K562 (cell line): ENCODE measurements at regions not wholly inside any gene's neighbourhood (a gene's known extent, or its start where the extent isn't known, plus 50 kb on each side); places are given as distances from the start of the nearest gene placed in this dataset.

Experiments used
- ATAC-seq: fragments of 200-7000 bp; cut with Tn5 transposase; 3 replicates; pipeline ENCODE4 v1.9.1; 2020; ENCODE audit warnings: moderate library complexity
- BruUV-seq: library from RNA; stranded (reverse); fragments of 400-500 nt; replicated peaks from 2 replicates; lab custom pipeline; 2021; lab: Mats Ljungman, UMichigan
- CTCF ChIA-PET: fragments of 300-600 bp; formaldehyde crosslinking; extraction: SDS; loops from one replicate; lab custom pipeline; 2021; ENCODE audit warnings: low intra/inter-chr PET ratio; lab: Yijun Ruan, JAX
- POLR2A ChIA-PET: fragments of 300-600, 350-650 bp; sonication (Branson Sonifier 250); formaldehyde crosslinking; extraction: SDS; loops from one replicate; lab custom pipeline; 2021; ENCODE audit warnings: antibody characterized with exemption, inconsistent platforms; lab: Yijun Ruan, JAX
- DNase-seq, 4 experiments: peaks; one replicate each; pipeline versions ENCODE4 v3.0.0 to v3.0.0-alpha.2; 2011 to 2018; ENCODE audit warnings: low spot score in 3 of 4, mixed read lengths in 3 of 4; ENCODE audit errors: extremely low read depth in 1 of 4
- FAIRE-seq: peaks from 2 replicates; lab custom pipeline; 2011; peaks lifted over from hg19 to GRCh38; lab: Jason Lieb, UNC
- H2AFZ ChIP-seq: 2 replicates; pipeline ENCODE4 v1.6.0; 2011; ENCODE audit warnings: low read depth, low read length, control low read depth, inconsistent platforms
- H3K27ac ChIP-seq: fragments of 200-600 bp; 3 replicates; pipeline ENCODE4 v1.8.0; 2011; ENCODE audit warnings: low read depth, mild to moderate bottlenecking, control low read depth, inconsistent platforms, low read length, moderate library complexity, mixed read lengths; ENCODE audit errors: extremely low read depth
- H3K27me3 ChIP-seq, 2 experiments: fragments of 300-600 bp in 1 of 2; 2 replicates in 1 of 2; 3 replicates in 1 of 2; pipeline versions ENCODE4 v1.6.0 to v1.8.0; 2011; ENCODE audit warnings: inconsistent platforms in 2 of 2, low read length in 2 of 2, mild to moderate bottlenecking in 1 of 2, mixed read lengths in 1 of 2, moderate library complexity in 1 of 2; ENCODE audit not compliant: control insufficient read depth in 2 of 2, insufficient read depth in 2 of 2
- H3K36me3 ChIP-seq: fragments of 300-600 bp; 3 replicates; pipeline ENCODE4 v1.8.0; 2011; ENCODE audit warnings: mild to moderate bottlenecking, low read length, inconsistent platforms; ENCODE audit not compliant: control insufficient read depth, insufficient read depth
- H3K4me1 ChIP-seq, 2 experiments: fragments of 200-600 bp in 1 of 2; replicated peaks in 1 of 2; 2 replicates in 1 of 2; 3 replicates in 1 of 2; pipeline versions ENCODE4 v1.5.1 to v1.8.0; 2011; ENCODE audit warnings: inconsistent platforms in 2 of 2, low read length in 2 of 2, mild to moderate bottlenecking in 1 of 2, mixed read lengths in 1 of 2, moderate library complexity in 1 of 2; ENCODE audit not compliant: control insufficient read depth in 2 of 2, insufficient read depth in 2 of 2
- H3K4me2 ChIP-seq: 2 replicates; pipeline ENCODE4 v1.6.1; 2011; ENCODE audit warnings: low read length, control low read depth, inconsistent platforms, mixed read lengths; ENCODE audit not compliant: insufficient read depth
- H3K4me3 ChIP-seq: fragments of 200-600 bp; sonication (generic), shearing (Covaris generic); 2 replicates; pipeline ENCODE4 v1.5.1; 2016; ENCODE audit warnings: control low read depth, inconsistent platforms
- H3K79me2 ChIP-seq: fragments of 200-600 bp; 3 replicates; pipeline ENCODE4 v1.8.0; 2011; ENCODE audit warnings: low read length, inconsistent platforms; ENCODE audit not compliant: control insufficient read depth, insufficient read depth
- H3K9ac ChIP-seq, 2 experiments: 2 replicates each; pipeline versions ENCODE4 v1.6.0 to v1.6.1; 2011; ENCODE audit warnings: low read depth in 2 of 2, low read length in 2 of 2, control low read depth in 1 of 2, inconsistent platforms in 1 of 2, mild to moderate bottlenecking in 1 of 2, mixed read lengths in 1 of 2; ENCODE audit not compliant: insufficient read depth in 1 of 2
- H3K9me1 ChIP-seq: one replicate; pipeline ENCODE4 v1.6.0; 2011; ENCODE audit warnings: inconsistent platforms, mild to moderate bottlenecking, low read length, moderate library complexity; ENCODE audit not compliant: control insufficient read depth, insufficient read depth
- H3K9me3 ChIP-seq: replicated peaks from 2 replicates; pipeline ENCODE4 v1.5.1; 2011; ENCODE audit warnings: low read depth, low read length, inconsistent platforms; ENCODE audit not compliant: control insufficient read depth, insufficient read depth
- H4K20me1 ChIP-seq: replicated peaks from 2 replicates; pipeline ENCODE4 v1.6.1; 2011; ENCODE audit warnings: low read length, inconsistent platforms, mixed read lengths; ENCODE audit not compliant: control insufficient read depth, insufficient read depth
- CBX8 ChIP-seq: fragments of 200-600 bp; sonication (generic); IDR thresholded peaks from 2 replicates; pipeline ENCODE4 v1.6.1; 2012; ENCODE audit warnings: borderline replicate concordance, mixed run types, low read depth, mild to moderate bottlenecking, moderate library complexity, mixed read lengths, low read length, control low read depth, inconsistent platforms; ENCODE audit not compliant: poor library complexity, severe bottlenecking; ENCODE audit errors: extremely low read depth
- ELF1 ChIP-seq: fragments of 200-800 bp; sonication (Bioruptor generic); IDR thresholded peaks from 2 replicates; pipeline ENCODE4 v1.6.1; 2016; ENCODE audit warnings: missing genetic modification characterization, missing compliant biosample characterization
- KDM4B ChIP-seq, 2 experiments: fragments of 450-650 bp in 1 of 2; sonication (generic) in 1 of 2; IDR thresholded peaks; 2 replicates each; pipeline ENCODE4 v1.6.1; 2016 to 2017; ENCODE audit warnings: borderline replicate concordance in 2 of 2, antibody characterized with exemption in 1 of 2, low read depth in 1 of 2, mild to moderate bottlenecking in 1 of 2
- XRCC4 ChIP-seq: IDR thresholded peaks from one replicate; pipeline ENCODE4 v1.6.1; 2011; ENCODE audit not compliant: insufficient read depth, insufficient read length; ENCODE audit errors: extremely low read depth
- ZNF121 ChIP-seq: sonication (generic); formaldehyde crosslinking; conservative IDR thresholded peaks from 2 replicates; pipeline ENCODE4 v1.8.0; 2022; ENCODE audit warnings: missing genetic modification reagents
- ZNF75A ChIP-seq: fragments of 450-650 bp; formaldehyde crosslinking; IDR thresholded peaks from 2 replicates; pipeline ENCODE4 v1.4.0; 2020; ENCODE audit warnings: mild to moderate bottlenecking
- WGBS: fragments of 100-300 bp; shearing (Covaris generic); methylation state at CpG from one replicate; pipeline ENCODE4 v1.1.6; 2016; ENCODE audit warnings: low coverage, mixed read lengths; ENCODE audit not compliant: insufficient coverage; ENCODE audit errors: missing lambda C conversion rate; 5-methylcytosine and 5-hydroxymethylcytosine counted together
- in situ Hi-C: fragments of 300-500 bp; cut with MboI; formaldehyde crosslinking; loops from 4 replicates; pipeline ENCODE4 v1.15.0; 2018; ENCODE audit warnings: inconsistent platforms, mixed read lengths
- intact Hi-C: fragments of 100-400 bp; cut with micrococcal nuclease; formaldehyde crosslinking; loops from 2 replicates; pipeline ENCODE4 v1.14.2; 2022
- TF ChIP-seq, protein P1 (sequence below): IDR thresholded peaks from 3 replicates; pipeline ENCODE4 v1.6.1; 2011; ENCODE audit warnings: borderline replicate concordance, mild to moderate bottlenecking; ENCODE audit not compliant: insufficient read length, insufficient read depth

DNA sequence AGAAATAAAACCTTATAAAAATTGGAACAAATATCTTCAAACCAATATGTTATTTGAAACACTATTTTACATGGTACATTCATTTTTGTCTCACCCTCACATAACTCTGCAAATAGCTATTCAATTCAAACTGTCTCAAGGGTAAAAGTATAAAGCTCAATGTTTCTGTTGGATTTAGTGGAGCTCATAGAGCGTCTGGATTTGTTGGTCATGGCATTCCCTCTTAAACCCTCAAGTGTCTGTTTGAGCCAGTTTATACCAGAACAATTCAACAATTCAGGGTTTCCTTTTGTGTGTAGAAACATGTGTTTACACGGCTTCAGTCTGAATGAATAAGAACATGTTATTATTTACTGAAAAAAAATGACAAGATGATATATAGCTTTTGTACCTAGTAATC, 161.6 kb downstream of the PCDH18 start:
- Histone ChIP-seq H3K36me3 (no peaks in the 10 kb centered on the region), H3K79me2 (no peaks in the 10 kb centered on the region), H3K4me1 (no peaks in the 10 kb centered on the region), H3K4me2 (no peak overlapping the region), H3K27ac (no peak overlapping the region), H3K9ac (no peak overlapping the region), H3K4me3 (no peak overlapping the region), H3K9me1 (no peaks in the 10 kb centered on the region), H4K20me1 (no peaks in the 10 kb centered on the region), H2AFZ (no peak overlapping the region), H3K9me3 (peaks cover 1% of the 10 kb centered on the region; the same call in 1 of the 2 replicates), H3K27me3 (no peaks in the 10 kb centered on the region)
- no peak for ATAC-seq
- ChIA-PET POLR2A (no interaction called here), CTCF (no interaction called here)
- intact Hi-C loops (no loop called here), in situ Hi-C loops (no loop called here)
- BruUV-seq: no TSS peak
- no peak for FAIRE-seq
- TF ChIP-seq XRCC4 (no peak), ZNF75A (CRISPR knock-in tag) (no peak), KDM4B (IDR thresholded peaks at IDR 0.05; ENCODE audit: borderline replicate concordance in 2 of 2, low read depth in 1 of 2) (no peak), CBX8 (no peak), ELF1 (no peak), ZNF121 (no peak)
- TF ChIP-seq, protein P1, sequence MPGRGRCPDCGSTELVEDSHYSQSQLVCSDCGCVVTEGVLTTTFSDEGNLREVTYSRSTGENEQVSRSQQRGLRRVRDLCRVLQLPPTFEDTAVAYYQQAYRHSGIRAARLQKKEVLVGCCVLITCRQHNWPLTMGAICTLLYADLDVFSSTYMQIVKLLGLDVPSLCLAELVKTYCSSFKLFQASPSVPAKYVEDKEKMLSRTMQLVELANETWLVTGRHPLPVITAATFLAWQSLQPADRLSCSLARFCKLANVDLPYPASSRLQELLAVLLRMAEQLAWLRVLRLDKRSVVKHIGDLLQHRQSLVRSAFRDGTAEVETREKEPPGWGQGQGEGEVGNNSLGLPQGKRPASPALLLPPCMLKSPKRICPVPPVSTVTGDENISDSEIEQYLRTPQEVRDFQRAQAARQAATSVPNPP: no peak
- 0% methylated on average over 2 of the region's 2 CpGs for WGBS
- no peak for DNase-seq
